Pulmonary artery endothelial cell (primary cell): ENCODE measurements at regions not wholly inside any gene's neighbourhood (a gene's known extent, or its start where the extent isn't known, plus 50 kb on each side); places are given as distances from the start of the nearest gene placed in this dataset.
"Not testable (repeated sequence)": the region's sequence is repeated elsewhere in the genome, so short reads cannot be mapped to it uniquely, and the experiment has no call there.

Source experiments
- DNase-seq: peaks from one replicate; pipeline ENCODE4 v3.0.0-alpha.2; 2011; ENCODE audit warnings: low read depth, low spot score

- DNase-seq = no peak
Measured at GRCh38 chr5:14054965-14055963, 87.9 kb upstream of the TRIO start.

GRCh38 chr5:14054111-14054854 lies 88.9 kb upstream of the TRIO start:
- DNase-seq = no peak

- DNase-seq = no peak
Measured at GRCh38 chr5:14050821-14051220, 92.3 kb upstream of the TRIO start.

GRCh38 chr5:14048434-14048833 lies 94.7 kb upstream of the TRIO start:
- no peak for DNase-seq

GRCh38 chr5:14041528-14042192 lies 97.2 kb upstream of the DNAH5 start:
- no peak for DNase-seq

GRCh38 chr5:14040542-14040941 lies 96.1 kb upstream of the DNAH5 start:
- DNase-seq = no peak

GRCh38 chr5:14039576-14039975 lies 95.1 kb upstream of the DNAH5 start:
- no peak for DNase-seq

- DNase-seq = peak; percentile 54
Measured at GRCh38 chr5:14039063-14039462, 94.6 kb upstream of the DNAH5 start.

- no peak for DNase-seq
Measured at GRCh38 chr5:14038341-14038959, 94.0 kb upstream of the DNAH5 start.

- no peak for DNase-seq
Measured at GRCh38 chr5:14036947-14037346, 92.5 kb upstream of the DNAH5 start.

- DNase-seq = no peak
Measured at GRCh38 chr5:14036514-14036913, 92.0 kb upstream of the DNAH5 start.

- DNase-seq = peak; percentile 91
Measured at GRCh38 chr5:14035859-14036503, 91.5 kb upstream of the DNAH5 start.

GRCh38 chr5:14034963-14035362 lies 90.5 kb upstream of the DNAH5 start:
- DNase-seq = no peak

GRCh38 chr5:14032918-14033317 lies 88.4 kb upstream of the DNAH5 start:
- DNase-seq = no peak

- no peak for DNase-seq
Measured at GRCh38 chr5:14028938-14029584, 84.6 kb upstream of the DNAH5 start.

GRCh38 chr5:14028188-14028587 lies 83.7 kb upstream of the DNAH5 start:
- no peak for DNase-seq

GRCh38 chr5:14025569-14026286 lies 81.2 kb upstream of the DNAH5 start:
- DNase-seq = no peak

- DNase-seq = no peak
Measured at GRCh38 chr5:14022971-14023370, 78.5 kb upstream of the DNAH5 start.

- not testable (repeated sequence) for DNase-seq
Measured at GRCh38 chr5:14020944-14021343, 76.5 kb upstream of the DNAH5 start.
